HG02571 (cell line): ENCODE measurements at regions not wholly inside any gene's neighbourhood (a gene's known extent, or its start where the extent isn't known, plus 50 kb on each side); places are given as distances from the start of the nearest gene placed in this dataset.

Experiments
- ATAC-seq: cut with Tn5 transposase; IDR thresholded peaks from one replicate; pipeline ENCODE4 v1.9.1; 2021; ENCODE audit warnings: mild to moderate bottlenecking, moderate library complexity; ENCODE audit not compliant: unreplicated experiment

- no peak for ATAC-seq
Observed at GRCh38 chr14:101473795-101474562, 87.3 kb upstream of the DIO3 start.

- ATAC-seq, result no peak
Observed at GRCh38 chr14:101474563-101475455, 86.5 kb upstream of the DIO3 start.

- no peak for ATAC-seq
Observed at GRCh38 chr14:101475456-101476257, 85.6 kb upstream of the DIO3 start.

- no peak for ATAC-seq
Observed at GRCh38 chr14:101476258-101476915, 84.9 kb upstream of the DIO3 start.

- ATAC-seq, result no peak
Observed at GRCh38 chr14:101476916-101477553, 84.3 kb upstream of the DIO3 start.

GRCh38 chr14:101477648-101478047 is 83.6 kb upstream of the DIO3 start:
- ATAC-seq, result no peak

GRCh38 chr14:101478096-101478495 is 83.2 kb upstream of the DIO3 start:
- ATAC-seq, result no peak

- no peak for ATAC-seq
Observed at GRCh38 chr14:101478796-101479410, 82.4 kb upstream of the DIO3 start.

GRCh38 chr14:101480022-101480746 is 81.1 kb upstream of the DIO3 start:
- no peak for ATAC-seq

- ATAC-seq, result no peak
Observed at GRCh38 chr14:101480747-101481530, 80.4 kb upstream of the DIO3 start.

- no peak for ATAC-seq
Observed at GRCh38 chr14:101481557-101481956, 79.7 kb upstream of the DIO3 start.

GRCh38 chr14:101482066-101482465 is 79.2 kb upstream of the DIO3 start:
- no peak for ATAC-seq

GRCh38 chr14:101483829-101484228 is 77.5 kb upstream of the DIO3 start:
- ATAC-seq, result no peak

GRCh38 chr14:101489092-101489760 is 72.1 kb upstream of the DIO3 start:
- ATAC-seq, result no peak

- no peak for ATAC-seq
Observed at GRCh38 chr14:101490771-101491170, 70.5 kb upstream of the DIO3 start.

- no peak for ATAC-seq
Observed at GRCh38 chr14:101491841-101492240, 69.5 kb upstream of the DIO3 start.

- ATAC-seq, result no peak
Observed at GRCh38 chr14:101492716-101493115, 68.6 kb upstream of the DIO3 start.

- no peak for ATAC-seq
Observed at GRCh38 chr14:101494826-101495225, 66.5 kb upstream of the DIO3 start.
